Sigmoid colon (tissue), 6 donors: ENCODE measurements at regions not wholly inside any gene's neighbourhood (a gene's known extent, or its start where the extent isn't known, plus 50 kb on each side); places are given as distances from the start of the nearest gene placed in this dataset.
"Not testable (repeated sequence)": the region's sequence is repeated elsewhere in the genome, so short reads cannot be mapped to it uniquely, and the experiment has no call there.

ENCODE experiments used
- DNase-seq: peaks from one replicate; pipeline ENCODE4 v3.0.0-alpha.2; 2019
- H3K27ac ChIP-seq, 4 donors: fragments of 200-600 bp; sonication (generic); one replicate each; pipeline ENCODE4 v1.5.1; 2016 to 2019; ENCODE audit warnings: mild to moderate bottlenecking in 1 of 4
- H3K27me3 ChIP-seq, 3 donors: fragments of 200-600 bp; sonication (generic); one replicate each; pipeline ENCODE4 v1.5.1; 2019; ENCODE audit warnings: mild to moderate bottlenecking in 1 of 3
- H3K36me3 ChIP-seq, 4 donors: fragments of 200-600 bp; sonication (generic); one replicate each; pipeline ENCODE4 v1.5.1; 2016 to 2019
- H3K4me1 ChIP-seq, 4 donors: fragments of 200-600 bp; sonication (generic); one replicate each; pipeline ENCODE4 v1.5.1; 2017 to 2019
- H3K4me3 ChIP-seq, 4 donors: fragments of 200-600 bp; sonication (generic); one replicate each; pipeline ENCODE4 v1.5.1; 2017 to 2019; ENCODE audit warnings: mild to moderate bottlenecking in 2 of 4, moderate library complexity in 1 of 4
- H3K9me3 ChIP-seq, 4 donors: fragments of 200-600 bp in 3 of 4; sonication (generic) in 3 of 4; one replicate each; pipeline versions ENCODE4 v1.5.1 to v1.6.1; 2013 to 2019
- EP300 ChIP-seq, 4 donors: sonication (generic); formaldehyde crosslinking; IDR thresholded peaks; one replicate each; pipeline ENCODE4 v1.6.1; 2017; ENCODE audit warnings: antibody characterized with exemption in 4 of 4
- POLR2A ChIP-seq, 2 donors: fragments of 450-650 bp; IDR thresholded peaks; one replicate each; pipeline ENCODE4 v1.6.1; 2016; ENCODE audit warnings: antibody characterized with exemption in 2 of 2, mild to moderate bottlenecking in 2 of 2, moderate library complexity in 2 of 2
- POLR2AphosphoS5 ChIP-seq, 4 donors: sonication (generic); formaldehyde crosslinking; IDR thresholded peaks; one replicate each; pipeline ENCODE4 v1.6.1; 2017; ENCODE audit warnings: antibody characterized with exemption in 4 of 4
- WGBS, 2 donors: extraction: QIAGEN DNeasy Blood & Tissue Kit; methylation state at CpG; one replicate each; pipeline ENCODE4 v1.1.7; 2013; 5-methylcytosine and 5-hydroxymethylcytosine counted together
- intact Hi-C: fragments of 100-400 bp; cut with DNase I; formaldehyde crosslinking; loops from one replicate; pipeline ENCODE4 v1.15.1; 2023
- TF ChIP-seq, protein P1 (sequence below), 4 experiments: fragments of 450-650 bp in 3 of 4; fragments of 200-600 bp in 1 of 4; IDR thresholded peaks; one replicate each; pipeline ENCODE4 v1.5.1; 2016 to 2019; ENCODE audit warnings: antibody characterized with exemption in 4 of 4, mild to moderate bottlenecking in 3 of 4, moderate library complexity in 2 of 4
- donor health status: healthy with polysubstance abuse.
- donor health status: healthy.

DNA sequence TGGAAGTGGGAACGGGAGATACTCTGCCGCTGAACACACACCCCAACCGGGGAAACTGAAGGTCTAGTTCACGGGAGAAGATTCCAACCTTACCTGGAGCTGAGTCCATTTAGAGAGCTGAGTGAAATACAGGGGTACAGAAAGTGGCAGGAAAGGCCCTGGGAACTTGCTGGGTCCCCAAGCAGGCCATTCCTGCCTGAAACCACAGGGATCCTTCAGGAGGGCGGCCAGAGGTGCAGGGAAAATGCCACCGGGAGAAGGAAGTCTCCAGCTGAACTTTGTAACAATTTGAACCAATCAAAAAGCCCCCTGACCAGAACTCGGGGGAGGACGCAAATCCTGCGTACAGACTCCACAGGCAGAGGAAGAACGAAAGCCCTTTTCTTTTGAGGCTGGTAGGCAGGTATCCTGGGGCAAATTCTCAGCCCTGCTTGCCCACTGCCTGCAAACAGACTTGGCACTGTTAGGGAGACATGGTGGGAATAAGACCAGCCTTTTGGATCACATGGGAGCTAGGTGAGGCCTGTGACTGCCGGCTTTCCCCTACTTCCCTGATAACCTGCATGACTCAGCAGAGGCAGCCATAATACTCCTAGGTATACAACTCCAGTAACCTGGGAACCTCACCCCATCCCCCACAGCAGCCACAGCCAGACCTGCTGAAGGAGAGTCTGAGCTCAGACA is 170.9 kb downstream of the SEC23A start:
- Histone ChIP-seq H3K4me1 (no peaks in the 10 kb centered on the region), H3K36me3 (no peaks in the 10 kb centered on the region), H3K9me3 (no peaks in the 10 kb centered on the region), H3K27me3 (no peaks in the 10 kb centered on the region), H3K4me3 (no peak overlapping the region), H3K27ac (no peak overlapping the region)
- DNase-seq: no peak
- TF ChIP-seq, protein P1, sequence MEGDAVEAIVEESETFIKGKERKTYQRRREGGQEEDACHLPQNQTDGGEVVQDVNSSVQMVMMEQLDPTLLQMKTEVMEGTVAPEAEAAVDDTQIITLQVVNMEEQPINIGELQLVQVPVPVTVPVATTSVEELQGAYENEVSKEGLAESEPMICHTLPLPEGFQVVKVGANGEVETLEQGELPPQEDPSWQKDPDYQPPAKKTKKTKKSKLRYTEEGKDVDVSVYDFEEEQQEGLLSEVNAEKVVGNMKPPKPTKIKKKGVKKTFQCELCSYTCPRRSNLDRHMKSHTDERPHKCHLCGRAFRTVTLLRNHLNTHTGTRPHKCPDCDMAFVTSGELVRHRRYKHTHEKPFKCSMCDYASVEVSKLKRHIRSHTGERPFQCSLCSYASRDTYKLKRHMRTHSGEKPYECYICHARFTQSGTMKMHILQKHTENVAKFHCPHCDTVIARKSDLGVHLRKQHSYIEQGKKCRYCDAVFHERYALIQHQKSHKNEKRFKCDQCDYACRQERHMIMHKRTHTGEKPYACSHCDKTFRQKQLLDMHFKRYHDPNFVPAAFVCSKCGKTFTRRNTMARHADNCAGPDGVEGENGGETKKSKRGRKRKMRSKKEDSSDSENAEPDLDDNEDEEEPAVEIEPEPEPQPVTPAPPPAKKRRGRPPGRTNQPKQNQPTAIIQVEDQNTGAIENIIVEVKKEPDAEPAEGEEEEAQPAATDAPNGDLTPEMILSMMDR (IDR thresholded peaks at IDR 0.05): no peak
- TF ChIP-seq POLR2A (IDR thresholded peaks at IDR 0.05): no peak
- TF ChIP-seq EP300 (IDR thresholded peaks at IDR 0.05): no peak
- no peak for TF ChIP-seq POLR2AphosphoS5 (IDR thresholded peaks at IDR 0.05)
- intact Hi-C loops: no loop called here
- 90 to 92% methylated on average over 11 of the region's 11 CpGs for WGBS, 2 donors

DNA sequence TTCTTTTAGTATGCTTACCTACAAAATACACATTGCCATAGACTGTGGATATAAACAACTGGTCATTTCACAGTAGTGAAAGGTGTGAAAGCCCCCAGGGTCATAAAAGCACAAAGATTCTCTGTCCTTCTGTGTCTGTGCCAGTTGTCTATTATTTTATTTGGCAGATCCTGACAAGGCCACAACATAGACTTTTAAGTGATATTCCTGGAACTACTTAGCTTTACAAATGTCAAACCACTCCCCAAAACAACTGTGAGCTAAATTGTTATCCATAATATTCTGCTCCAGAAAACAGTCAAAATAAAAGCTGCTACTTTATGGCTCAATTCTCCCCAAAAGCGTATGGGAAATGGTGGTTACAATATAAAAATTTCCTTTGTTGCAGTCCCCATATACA is 172.1 kb downstream of the SEC23A start:
- TF ChIP-seq POLR2A (IDR thresholded peaks at IDR 0.05) (no peak), EP300 (IDR thresholded peaks at IDR 0.05) (no peak), POLR2AphosphoS5 (IDR thresholded peaks at IDR 0.05) (no peak)
- TF ChIP-seq, protein P1 (IDR thresholded peaks at IDR 0.05): no peak
- no peaks in the 10 kb centered on the region for H3K36me3 ChIP-seq
- no peak for DNase-seq
- no peaks in the 10 kb centered on the region for H3K27me3 ChIP-seq
- 76 to 83% methylated on average over 1 of the region's 1 CpG for WGBS, 2 donors
- H3K4me3 ChIP-seq: no peak overlapping the region
- H3K9me3 ChIP-seq: no peaks in the 10 kb centered on the region
- intact Hi-C loops: no loop called here
- H3K4me1 ChIP-seq: no peaks in the 10 kb centered on the region
- H3K27ac ChIP-seq: no peak overlapping the region

DNA sequence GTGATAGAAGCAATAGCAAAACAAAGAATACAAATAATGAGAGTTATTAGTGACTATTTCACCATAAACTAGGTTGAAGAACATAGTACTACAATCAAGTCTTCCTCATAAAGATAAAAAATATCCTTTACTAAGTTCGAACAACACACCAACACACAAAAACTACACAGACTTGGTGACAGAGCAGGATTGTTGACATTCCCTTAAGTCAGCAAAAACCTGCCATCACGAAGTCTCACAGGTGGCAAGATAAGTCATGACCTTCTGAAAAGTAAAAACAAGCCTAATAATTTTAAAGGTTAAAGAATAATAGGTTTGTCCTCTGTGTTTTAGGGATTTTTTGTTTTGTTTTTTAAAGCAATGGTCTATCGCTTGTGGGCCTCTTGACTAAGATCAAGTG is 173.0 kb downstream of the SEC23A start:
- no peaks in the 10 kb centered on the region for H3K36me3 ChIP-seq
- H3K9me3 ChIP-seq: no peaks in the 10 kb centered on the region

DNA sequence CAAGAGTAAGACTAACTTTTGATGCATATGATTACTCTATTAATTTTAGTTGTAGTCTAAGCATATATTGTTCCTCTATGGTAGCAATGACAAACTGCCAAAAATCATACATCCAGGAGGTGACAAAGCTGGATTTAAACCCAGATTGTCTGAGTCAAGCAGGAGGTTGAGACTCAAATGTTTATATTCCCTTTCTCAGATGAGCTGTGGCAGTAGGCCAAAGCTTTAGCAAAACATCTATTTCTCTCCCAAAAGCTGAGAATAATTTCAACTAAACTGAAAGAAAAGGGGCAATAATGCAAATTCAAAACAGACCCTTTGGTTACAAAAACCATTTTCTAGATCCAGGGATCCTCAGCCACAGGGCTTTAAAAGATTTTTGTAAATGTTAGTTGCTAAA is 173.6 kb downstream of the SEC23A start:
- Histone ChIP-seq H3K27ac (no peak overlapping the region), H3K9me3 (no peaks in the 10 kb centered on the region), H3K4me1 (no peaks in the 10 kb centered on the region), H3K27me3 (no peaks in the 10 kb centered on the region), H3K36me3 (no peaks in the 10 kb centered on the region), H3K4me3 (no peak overlapping the region)
- TF ChIP-seq, protein P1 (IDR thresholded peaks at IDR 0.05): no peak
- no peak for TF ChIP-seq EP300 (IDR thresholded peaks at IDR 0.05)
- TF ChIP-seq POLR2A (IDR thresholded peaks at IDR 0.05): no peak
- no peak for TF ChIP-seq POLR2AphosphoS5 (IDR thresholded peaks at IDR 0.05)
- no peak for DNase-seq
- intact Hi-C loops: no loop called here

More for the DNA sequence above, 173.0 kb downstream of the SEC23A start:
- Histone ChIP-seq H3K4me3 (no peak overlapping the region), H3K27ac (no peak overlapping the region), H3K4me1 (no peaks in the 10 kb centered on the region), H3K27me3 (no peaks in the 10 kb centered on the region)
- DNase-seq: no peak
- 59 to 71% methylated on average over 3 of the region's 3 CpGs for WGBS, 2 donors
- intact Hi-C loops: no loop called here
- TF ChIP-seq, protein P1 (IDR thresholded peaks at IDR 0.05): no peak

GRCh38 chr14:38921893-38922292 is 181.1 kb downstream of the SEC23A start:
- H3K27me3 ChIP-seq, H3K4me1 ChIP-seq, H3K27ac ChIP-seq, H3K36me3 ChIP-seq, H3K4me3 ChIP-seq, H3K9me3 ChIP-seq, DNase-seq, intact Hi-C loops: not testable (repeated sequence)
- 90 to 93% methylated on average over 11 of the region's 11 CpGs for WGBS, 2 donors
